ENCODE measurements at regions not wholly inside any gene's neighbourhood (a gene's known extent, or its start where the extent isn't known, plus 50 kb on each side); places are given as distances from the start of the nearest gene placed in this dataset.
"Not testable (repeated sequence)": the region's sequence is repeated elsewhere in the genome, so short reads cannot be mapped to it uniquely, and the experiment has no call there.

- H3K4me3 ChIP-seq (replicated peaks; ENCODE audit: insufficient read depth, low read length) = no peak overlapping the region
- DNase-seq (ENCODE audit: low read depth in 1 of 2, low spot score in 1 of 2) = no peak
- TF ChIP-seq, protein P1, sequence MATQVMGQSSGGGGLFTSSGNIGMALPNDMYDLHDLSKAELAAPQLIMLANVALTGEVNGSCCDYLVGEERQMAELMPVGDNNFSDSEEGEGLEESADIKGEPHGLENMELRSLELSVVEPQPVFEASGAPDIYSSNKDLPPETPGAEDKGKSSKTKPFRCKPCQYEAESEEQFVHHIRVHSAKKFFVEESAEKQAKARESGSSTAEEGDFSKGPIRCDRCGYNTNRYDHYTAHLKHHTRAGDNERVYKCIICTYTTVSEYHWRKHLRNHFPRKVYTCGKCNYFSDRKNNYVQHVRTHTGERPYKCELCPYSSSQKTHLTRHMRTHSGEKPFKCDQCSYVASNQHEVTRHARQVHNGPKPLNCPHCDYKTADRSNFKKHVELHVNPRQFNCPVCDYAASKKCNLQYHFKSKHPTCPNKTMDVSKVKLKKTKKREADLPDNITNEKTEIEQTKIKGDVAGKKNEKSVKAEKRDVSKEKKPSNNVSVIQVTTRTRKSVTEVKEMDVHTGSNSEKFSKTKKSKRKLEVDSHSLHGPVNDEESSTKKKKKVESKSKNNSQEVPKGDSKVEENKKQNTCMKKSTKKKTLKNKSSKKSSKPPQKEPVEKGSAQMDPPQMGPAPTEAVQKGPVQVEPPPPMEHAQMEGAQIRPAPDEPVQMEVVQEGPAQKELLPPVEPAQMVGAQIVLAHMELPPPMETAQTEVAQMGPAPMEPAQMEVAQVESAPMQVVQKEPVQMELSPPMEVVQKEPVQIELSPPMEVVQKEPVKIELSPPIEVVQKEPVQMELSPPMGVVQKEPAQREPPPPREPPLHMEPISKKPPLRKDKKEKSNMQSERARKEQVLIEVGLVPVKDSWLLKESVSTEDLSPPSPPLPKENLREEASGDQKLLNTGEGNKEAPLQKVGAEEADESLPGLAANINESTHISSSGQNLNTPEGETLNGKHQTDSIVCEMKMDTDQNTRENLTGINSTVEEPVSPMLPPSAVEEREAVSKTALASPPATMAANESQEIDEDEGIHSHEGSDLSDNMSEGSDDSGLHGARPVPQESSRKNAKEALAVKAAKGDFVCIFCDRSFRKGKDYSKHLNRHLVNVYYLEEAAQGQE (IDR thresholded peaks at IDR 0.05; ENCODE audit: insufficient replicate concordance, low read depth) = no peak
- TF ChIP-seq SPI1 (IDR thresholded peaks at IDR 0.05; ENCODE audit: borderline replicate concordance, low read depth) (no peak), POLR2AphosphoS5 (IDR thresholded peaks at IDR 0.05; ENCODE audit: low read depth) (no peak), GABPA (IDR thresholded peaks at IDR 0.05; ENCODE audit: low read depth) (no peak), CTCF (IDR thresholded peaks at IDR 0.05; ENCODE audit: insufficient read depth, low read length) (no peak)
- H3K27ac ChIP-seq (replicated peaks) = no peak overlapping the region
- H3K27me3 ChIP-seq (ENCODE audit: insufficient read depth, poor library complexity, severe bottlenecking) = peaks cover 3% of the 10 kb centered on the region
Observed at GRCh38 chr18:22711192-22711685, 221.9 kb upstream of the RBBP8 start.

- Histone ChIP-seq H3K27ac (replicated peaks) (no peak overlapping the region), H3K27me3 (ENCODE audit: insufficient read depth, poor library complexity, severe bottlenecking) (peaks cover 5% of the 10 kb centered on the region), H3K4me3 (replicated peaks; ENCODE audit: insufficient read depth, low read length) (no peak overlapping the region)
- TF ChIP-seq, protein P1 (IDR thresholded peaks at IDR 0.05; ENCODE audit: insufficient replicate concordance, low read depth) = no peak
- no peak for TF ChIP-seq GABPA (IDR thresholded peaks at IDR 0.05; ENCODE audit: low read depth)
- no peak for TF ChIP-seq SPI1 (IDR thresholded peaks at IDR 0.05; ENCODE audit: borderline replicate concordance, low read depth)
- no peak for TF ChIP-seq POLR2AphosphoS5 (IDR thresholded peaks at IDR 0.05; ENCODE audit: low read depth)
- TF ChIP-seq CTCF (IDR thresholded peaks at IDR 0.05; ENCODE audit: insufficient read depth, low read length) = no peak
- DNase-seq (ENCODE audit: low read depth in 1 of 2, low spot score in 1 of 2) = no peak
Observed at GRCh38 chr18:22713511-22713910, 219.6 kb upstream of the RBBP8 start.

DNA sequence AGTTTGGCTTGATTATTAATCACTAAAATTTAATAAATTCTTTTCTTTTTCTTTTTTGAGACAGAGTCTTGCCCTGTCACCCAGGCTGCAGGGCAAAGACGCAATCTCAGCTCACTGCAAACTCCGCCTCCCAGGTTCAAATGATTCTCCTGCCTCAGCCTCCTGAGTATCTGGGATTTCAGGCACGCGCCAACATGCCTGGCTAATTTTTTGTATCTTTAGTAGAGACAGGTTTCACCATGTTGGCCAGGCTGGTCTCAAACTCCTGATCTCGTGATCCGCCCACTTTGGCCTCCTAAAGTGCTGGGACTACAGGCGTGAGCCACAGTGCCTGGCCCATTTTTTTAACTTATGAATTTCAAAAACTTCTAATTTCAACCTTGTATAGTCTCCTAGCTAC, 215.6 kb upstream of the RBBP8 start:
- not testable (repeated sequence) for H3K27me3 ChIP-seq (ENCODE audit: insufficient read depth, poor library complexity, severe bottlenecking); H3K27ac ChIP-seq (replicated peaks); DNase-seq (ENCODE audit: low read depth in 1 of 2, low spot score in 1 of 2); H3K4me3 ChIP-seq (replicated peaks; ENCODE audit: insufficient read depth, low read length)

GRCh38 chr18:22723221-22723620, 209.9 kb upstream of the RBBP8 start:
- no peak for TF ChIP-seq POLR2AphosphoS5 (IDR thresholded peaks at IDR 0.05; ENCODE audit: low read depth)
- TF ChIP-seq CTCF (IDR thresholded peaks at IDR 0.05; ENCODE audit: insufficient read depth, low read length) = no peak
- no peak for TF ChIP-seq GABPA (IDR thresholded peaks at IDR 0.05; ENCODE audit: low read depth)
- TF ChIP-seq SPI1 (IDR thresholded peaks at IDR 0.05; ENCODE audit: borderline replicate concordance, low read depth) = no peak
- TF ChIP-seq, protein P1 (IDR thresholded peaks at IDR 0.05; ENCODE audit: insufficient replicate concordance, low read depth) = no peak
- Histone ChIP-seq H3K27me3 (ENCODE audit: insufficient read depth, poor library complexity, severe bottlenecking) (peaks cover 4% of the 10 kb centered on the region), H3K27ac (replicated peaks) (no peak overlapping the region), H3K4me3 (replicated peaks; ENCODE audit: insufficient read depth, low read length) (no peak overlapping the region)
- no peak for DNase-seq (ENCODE audit: low read depth in 1 of 2, low spot score in 1 of 2)

Measured in HL-60 (cell line).